GM10266 (cell line): ENCODE measurements at regions not wholly inside any gene's neighbourhood (a gene's known extent, or its start where the extent isn't known, plus 50 kb on each side); places are given as distances from the start of the nearest gene placed in this dataset.

Source experiments
- DNase-seq: peaks from one replicate; pipeline ENCODE4 v3.0.0; 2012; ENCODE audit errors: extremely low spot score
- CTCF ChIP-seq: IDR thresholded peaks from 2 replicates; pipeline ENCODE4 v1.5.1; 2012; ENCODE audit warnings: mild to moderate bottlenecking, low read depth; ENCODE audit not compliant: control insufficient read depth, insufficient read depth; ENCODE audit errors: missing control alignments

- no peak for TF ChIP-seq CTCF
- DNase-seq: no peak
These were observed 365.9 kb upstream of the ZMIZ1 start for GRCh38 chr10:78702876-78703275.

- DNase-seq: no peak
- no peak for TF ChIP-seq CTCF
These were observed 365.2 kb upstream of the ZMIZ1 start for GRCh38 chr10:78703593-78703992.

- no peak for DNase-seq
- no peak for TF ChIP-seq CTCF
These were observed 362.5 kb upstream of the ZMIZ1 start for GRCh38 chr10:78706256-78706655.

GRCh38 chr10:78706726-78707540, 361.8 kb upstream of the ZMIZ1 start:
- no peak for DNase-seq
- TF ChIP-seq CTCF: no peak

GRCh38 chr10:78707745-78708144, 361.0 kb upstream of the ZMIZ1 start:
- no peak for DNase-seq
- no peak for TF ChIP-seq CTCF

GRCh38 chr10:78712147-78712546, 356.6 kb upstream of the ZMIZ1 start:
- no peak for DNase-seq
- no peak for TF ChIP-seq CTCF

GRCh38 chr10:78713659-78714058, 355.1 kb upstream of the ZMIZ1 start:
- TF ChIP-seq CTCF: no peak
- no peak for DNase-seq
